AG09309 (cell line): ENCODE measurements at regions not wholly inside any gene's neighbourhood (a gene's known extent, or its start where the extent isn't known, plus 50 kb on each side); places are given as distances from the start of the nearest gene placed in this dataset.
A peak's percentile ranks its signal among the peaks of the same experiment; 100 is the strongest.

Source experiments
- DNase-seq: peaks from one replicate; pipeline ENCODE4 v3.0.0-alpha.2; 2010; ENCODE audit warnings: low read depth
- H3K4me3 ChIP-seq: 2 replicates; pipeline ENCODE4 v1.5.1; 2011; ENCODE audit warnings: mild to moderate bottlenecking, low read depth, low read length, moderate library complexity; ENCODE audit not compliant: control insufficient read depth
- TF ChIP-seq, protein P1 (sequence below): IDR thresholded peaks from 2 replicates; pipeline ENCODE4 v1.5.1; 2011; ENCODE audit warnings: mild to moderate bottlenecking, low read depth, low read length, inconsistent platforms; ENCODE audit not compliant: insufficient read depth, control insufficient read depth; ENCODE audit errors: missing control alignments

DNA sequence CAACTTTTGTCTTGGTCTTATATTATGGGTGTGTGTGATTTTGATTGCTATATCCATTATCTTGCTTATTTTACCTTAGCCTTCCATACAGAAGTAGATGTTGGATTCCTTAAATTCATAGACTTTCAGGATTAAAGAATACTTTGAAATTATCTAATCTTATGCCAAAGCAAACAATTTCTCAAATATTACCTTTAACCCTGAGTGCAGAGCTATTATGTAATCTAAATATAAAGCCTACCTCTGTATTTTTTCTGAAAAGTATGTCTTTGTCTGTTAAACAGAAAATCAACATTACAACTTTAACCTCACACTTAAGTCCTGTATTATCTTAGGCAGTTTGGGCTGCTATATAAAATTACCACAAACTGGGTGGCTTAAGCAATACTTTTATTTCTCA is 782.5 kb downstream of the STIM2 start:
- TF ChIP-seq, protein P1, sequence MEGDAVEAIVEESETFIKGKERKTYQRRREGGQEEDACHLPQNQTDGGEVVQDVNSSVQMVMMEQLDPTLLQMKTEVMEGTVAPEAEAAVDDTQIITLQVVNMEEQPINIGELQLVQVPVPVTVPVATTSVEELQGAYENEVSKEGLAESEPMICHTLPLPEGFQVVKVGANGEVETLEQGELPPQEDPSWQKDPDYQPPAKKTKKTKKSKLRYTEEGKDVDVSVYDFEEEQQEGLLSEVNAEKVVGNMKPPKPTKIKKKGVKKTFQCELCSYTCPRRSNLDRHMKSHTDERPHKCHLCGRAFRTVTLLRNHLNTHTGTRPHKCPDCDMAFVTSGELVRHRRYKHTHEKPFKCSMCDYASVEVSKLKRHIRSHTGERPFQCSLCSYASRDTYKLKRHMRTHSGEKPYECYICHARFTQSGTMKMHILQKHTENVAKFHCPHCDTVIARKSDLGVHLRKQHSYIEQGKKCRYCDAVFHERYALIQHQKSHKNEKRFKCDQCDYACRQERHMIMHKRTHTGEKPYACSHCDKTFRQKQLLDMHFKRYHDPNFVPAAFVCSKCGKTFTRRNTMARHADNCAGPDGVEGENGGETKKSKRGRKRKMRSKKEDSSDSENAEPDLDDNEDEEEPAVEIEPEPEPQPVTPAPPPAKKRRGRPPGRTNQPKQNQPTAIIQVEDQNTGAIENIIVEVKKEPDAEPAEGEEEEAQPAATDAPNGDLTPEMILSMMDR, result no peak
- H3K4me3 ChIP-seq, result no peak overlapping the region
- no peak for DNase-seq

DNA sequence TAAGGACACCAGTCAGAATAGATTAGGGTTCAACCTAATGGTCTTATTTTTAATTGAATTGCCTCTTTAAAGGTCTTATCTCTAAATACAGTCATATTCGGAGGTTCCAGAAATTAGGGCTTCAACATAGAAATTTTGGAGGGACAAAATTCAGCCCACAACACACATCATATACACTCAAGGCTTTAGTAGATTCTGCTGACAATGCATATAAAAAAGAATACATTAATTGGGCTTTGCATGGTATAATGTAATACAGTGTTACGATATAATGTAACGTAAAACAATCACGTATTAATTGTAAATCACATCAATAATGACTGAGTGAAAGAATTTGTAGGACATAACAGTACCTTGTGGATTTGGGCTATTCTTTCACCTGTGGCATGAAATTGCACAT is 787.8 kb downstream of the STIM2 start:
- TF ChIP-seq, protein P1, result no peak
- DNase-seq, result no peak
- H3K4me3 ChIP-seq, result no peak overlapping the region

DNA sequence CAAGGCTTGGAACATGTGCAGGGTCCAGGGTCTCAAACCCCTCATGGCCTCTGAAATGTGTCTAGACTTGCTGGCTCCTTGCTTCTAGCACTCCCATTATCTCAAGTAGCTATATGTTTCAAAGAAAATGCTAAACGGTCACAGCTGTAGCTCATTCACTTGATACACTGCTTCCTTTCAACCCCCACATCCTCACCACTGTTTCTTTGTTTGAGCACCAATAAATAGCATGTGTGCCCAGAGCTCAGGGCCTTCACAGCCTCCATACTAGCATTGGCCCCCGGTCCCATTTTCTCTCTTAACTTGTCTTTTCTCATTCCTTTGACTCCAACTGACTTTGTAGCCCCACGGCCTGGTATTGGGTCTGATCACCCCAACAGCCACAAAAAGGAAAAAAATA is 801.8 kb downstream of the STIM2 start:
- H3K4me3 ChIP-seq, result no peak overlapping the region
- TF ChIP-seq, protein P1, result no peak
- DNase-seq, result no peak

DNA sequence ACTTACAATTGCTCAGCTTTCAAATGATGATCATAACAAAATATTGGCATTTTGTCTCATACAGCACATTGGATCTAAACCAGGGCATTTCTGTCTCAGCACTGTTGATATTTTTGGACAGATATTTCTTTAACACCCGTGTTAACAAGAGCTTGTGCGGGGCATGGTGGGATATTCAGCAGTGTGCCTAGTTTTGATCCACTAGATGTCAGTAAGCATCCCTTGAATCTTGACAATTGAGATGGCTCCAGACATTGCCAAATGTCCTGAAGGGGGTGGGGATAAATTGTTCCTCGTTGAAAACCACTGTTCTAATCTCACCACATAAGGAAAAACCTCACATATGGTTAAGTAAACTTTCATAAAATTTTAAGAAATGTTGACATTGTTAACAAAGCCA is 806.3 kb downstream of the STIM2 start:
- TF ChIP-seq, protein P1, result no peak
- DNase-seq, result no peak
- H3K4me3 ChIP-seq, result no peak overlapping the region

DNA sequence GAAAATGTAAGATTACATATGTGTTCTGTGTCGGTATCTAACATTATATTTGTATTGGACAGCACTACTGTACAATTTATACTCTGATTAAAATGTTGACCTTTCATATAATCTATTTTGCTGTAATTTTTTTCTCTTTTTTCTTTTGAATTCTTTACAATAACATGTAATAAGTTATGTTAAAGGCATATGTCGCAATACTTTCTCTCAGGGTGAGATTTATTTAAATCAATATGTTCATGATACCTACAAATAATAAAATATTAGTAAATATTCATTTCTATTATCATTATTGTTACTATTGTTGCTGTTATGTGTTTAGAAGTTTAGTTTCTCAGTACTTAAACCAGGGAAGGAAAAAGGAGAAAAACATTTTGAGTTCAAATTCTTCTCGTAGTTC is 807.4 kb downstream of the STIM2 start:
- TF ChIP-seq, protein P1, result no peak
- H3K4me3 ChIP-seq, result no peak overlapping the region
- no peak for DNase-seq

DNA sequence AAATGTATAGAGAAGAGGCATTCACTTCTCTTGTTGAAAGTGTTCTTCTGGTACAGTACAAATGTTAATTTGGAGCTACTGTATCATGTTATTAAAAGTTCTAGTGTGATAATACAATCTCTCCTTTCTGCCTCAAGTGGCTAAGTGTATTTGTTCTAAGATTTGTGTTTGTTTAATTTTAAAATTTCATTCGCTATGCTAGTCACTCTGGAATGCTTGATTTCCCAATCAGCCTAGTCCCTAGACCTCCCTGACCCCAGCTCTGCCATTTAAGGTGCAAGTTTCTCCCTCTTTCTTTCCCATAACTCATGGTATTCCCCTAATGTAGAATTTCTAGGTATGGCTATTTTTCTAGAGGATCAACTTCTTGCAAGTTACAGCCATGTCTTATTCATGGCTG is 817.4 kb downstream of the STIM2 start:
- TF ChIP-seq, protein P1, result no peak
- no peak overlapping the region for H3K4me3 ChIP-seq
- no peak for DNase-seq

DNA sequence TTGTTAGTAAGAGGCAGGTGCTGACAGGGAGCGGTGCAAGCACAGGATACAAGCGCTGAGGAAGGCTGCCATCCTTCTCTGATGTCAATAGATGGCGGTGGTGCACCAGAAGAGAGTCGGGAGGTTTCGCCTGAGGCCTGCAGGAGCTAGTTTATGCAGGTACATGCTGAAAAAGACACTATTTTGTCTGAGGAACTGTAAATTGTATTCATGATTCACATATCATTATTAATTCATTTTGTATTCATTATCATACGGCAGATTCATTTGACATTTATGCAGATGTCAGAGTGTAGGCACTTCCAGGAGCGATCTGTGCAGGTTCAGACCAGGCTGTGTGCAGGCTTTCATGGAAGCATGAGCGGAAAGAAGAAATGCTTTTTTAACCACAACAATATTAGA is 824.0 kb downstream of the STIM2 start:
- no peak for DNase-seq
- no peak overlapping the region for H3K4me3 ChIP-seq
- TF ChIP-seq, protein P1, result peak; percentile 90
